ENCODE measurements at regions not wholly inside any gene's neighbourhood (a gene's known extent, or its start where the extent isn't known, plus 50 kb on each side); places are given as distances from the start of the nearest gene placed in this dataset.

DNA sequence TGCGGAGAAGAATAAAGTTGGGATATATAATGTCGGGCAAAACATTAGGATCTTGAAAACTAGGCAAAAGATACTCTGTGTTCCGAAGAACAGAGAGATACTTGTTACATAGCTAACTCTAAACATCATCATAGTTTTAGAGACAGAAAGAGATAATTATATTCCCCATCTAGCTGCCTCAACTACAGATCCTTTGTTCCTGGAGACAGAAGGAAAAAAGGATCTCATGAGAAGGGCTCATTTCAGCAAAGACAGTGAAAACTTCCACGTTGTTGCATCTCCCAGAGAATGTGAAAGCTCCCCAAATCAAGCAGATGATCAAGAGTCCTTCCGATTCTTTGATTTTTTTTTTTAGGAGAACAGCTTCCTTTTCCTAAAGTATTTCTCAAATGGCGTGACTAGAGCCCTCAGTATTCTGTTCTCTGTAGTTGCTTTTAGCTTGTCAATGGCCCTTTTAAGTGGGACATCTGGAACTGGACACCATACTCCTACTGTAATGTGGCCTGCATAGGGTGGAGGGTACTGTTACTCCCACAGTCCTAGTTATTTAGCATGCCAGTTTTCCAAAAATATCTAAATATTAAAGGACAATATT lies 1048.2 kb downstream of the TTLL7 start:
- intact Hi-C loops (cut with micrococcal nuclease), result no loop called here
- no peaks in the 10 kb centered on the region for H4K20me1 ChIP-seq (ENCODE audit: insufficient read depth, low read length)
- no peaks in the 10 kb centered on the region for H3K4me1 ChIP-seq (ENCODE audit: control insufficient read depth, insufficient read depth, low read length)
- ATAC-seq (ENCODE audit: low read depth), result no peak
- H2AK9ac ChIP-seq (replicated peaks; ENCODE audit: low read depth, low read length, poor library complexity), result no peak overlapping the region
- no peak overlapping the region for H4K5ac ChIP-seq (ENCODE audit: low read depth, low read length)
- no peaks in the 10 kb centered on the region for H3K79me1 ChIP-seq (ENCODE audit: low read depth in 1 of 2, low read length in 2 of 2)
- no peak overlapping the region for H3K14ac ChIP-seq (replicated peaks; ENCODE audit: low read depth, low read length)
- no peak overlapping the region for H2AK5ac ChIP-seq (ENCODE audit: low read depth, low read length)
- TF ChIP-seq RCOR1 (IDR thresholded peaks at IDR 0.05; ENCODE audit: insufficient replicate concordance, low read length) (no peak), CEBPB (IDR thresholded peaks at IDR 0.05; ENCODE audit: low read depth, low read length) (no peak), ELK1 (IDR thresholded peaks at IDR 0.05; ENCODE audit: borderline replicate concordance, low read depth, low read length) (no peak), USF2 (IDR thresholded peaks at IDR 0.05; ENCODE audit: low read depth, low read length) (no peak), POLR2A (IDR thresholded peaks at IDR 0.05; ENCODE audit: low read depth, low read length) (no peak), CTCF (conservative IDR thresholded peaks at IDR 0.05; ENCODE audit: low read depth, low read length) (no peak), CHD1 (IDR thresholded peaks at IDR 0.05; ENCODE audit: low read depth, low read length) (no peak), MAZ (IDR thresholded peaks at IDR 0.05; ENCODE audit: borderline replicate concordance, low read depth, low read length) (no peak)
- BruUV-seq (replicated peaks), result no TSS peak
- dilution Hi-C loops (cut with HindIII; ENCODE audit: low sequenced_read_pairs, unreplicated experiment), result no loop called here
- ChIA-PET POLR2A (ENCODE audit: unreplicated experiment) (no interaction called here), CTCF (no interaction called here)
- H4K8ac ChIP-seq (ENCODE audit: low read depth in 2 of 2, low read length in 2 of 2), result no peak overlapping the region
- H4K91ac ChIP-seq (ENCODE audit: insufficient read depth, low read depth, low read length), result no peak overlapping the region
- H3K9ac ChIP-seq (ENCODE audit: low read depth, low read length), result no peak overlapping the region
- H3K56ac ChIP-seq (ENCODE audit: extremely low read depth, insufficient read depth, low read length), result no peak overlapping the region
- no peak overlapping the region for H2BK20ac ChIP-seq (ENCODE audit: low read depth, low read length)
- no peaks in the 10 kb centered on the region for H3K9me3 ChIP-seq (ENCODE audit: control insufficient read depth, insufficient read depth, low read length)
- WGBS, 2 experiments (ENCODE audit: extremely low coverage in 2 of 2, insufficient read length in 1 of 2), result 40% methylated on average over 1 of the region's 6 CpGs; no CpG with 5 or more reads in 1 of the 2 experiments
- no peak overlapping the region for H2AFZ ChIP-seq (replicated peaks; ENCODE audit: low read length, poor library complexity)
- H2BK120ac ChIP-seq (ENCODE audit: low read depth, low read length), result no peak overlapping the region
- no peak overlapping the region for H3K27ac ChIP-seq (ENCODE audit: insufficient read depth, low read length)
- no peaks in the 10 kb centered on the region for H3K9me1 ChIP-seq (ENCODE audit: insufficient read depth, low read length)
- no peak overlapping the region for H2BK5ac ChIP-seq (ENCODE audit: low read depth, low read length, poor library complexity, severe bottlenecking)
- H3K27me3 ChIP-seq (ENCODE audit: control insufficient read depth, insufficient read depth, low read length), result no peaks in the 10 kb centered on the region
- H2BK15ac ChIP-seq (ENCODE audit: low read depth, low read length), result no peak overlapping the region
- H3K4me3 ChIP-seq (ENCODE audit: insufficient read depth, low read depth, low read length), result no peak overlapping the region
- H3K36me3 ChIP-seq (ENCODE audit: control insufficient read depth, insufficient read depth, low read length), result no peaks in the 10 kb centered on the region
- no peak overlapping the region for H3K4ac ChIP-seq (ENCODE audit: low read depth, low read length)
- no peak for DNase-seq
- no peak overlapping the region for H3K4me2 ChIP-seq (ENCODE audit: low read depth, low read length)
- no peak overlapping the region for H3K23ac ChIP-seq (ENCODE audit: low read depth, low read length)
- H3K18ac ChIP-seq (ENCODE audit: low read depth, low read length), result no peak overlapping the region
- in situ Hi-C loops (cut with MboI; ENCODE audit: low sequenced_read_pairs), result no loop called here
